CD14-positive monocyte (primary cell): ENCODE measurements at regions not wholly inside any gene's neighbourhood (a gene's known extent, or its start where the extent isn't known, plus 50 kb on each side); places are given as distances from the start of the nearest gene placed in this dataset.

Experiments
- DNase-seq, 3 donors: peaks; one replicate each; pipeline ENCODE4 v3.0.0-alpha.2; 2011 to 2022
- H2AFZ ChIP-seq: 2 replicates; pipeline ENCODE4 v1.6.0; 2012; ENCODE audit warnings: mild to moderate bottlenecking, low read depth, low read length, inconsistent platforms; ENCODE audit not compliant: insufficient read depth, poor library complexity, severe bottlenecking
- H3K27ac ChIP-seq, 2 donors: 1 replicate in 1 of 2; 2 replicates in 1 of 2; pipeline ENCODE4 v1.5.1; 2012 to 2013; ENCODE audit warnings: low read length in 2 of 2, control low read depth in 1 of 2, inconsistent platforms in 1 of 2, low read depth in 1 of 2, mild to moderate bottlenecking in 1 of 2
- H3K27me3 ChIP-seq, 2 donors: one replicate each; pipeline versions ENCODE4 v1.6.0 to v1.6.1; 2011 to 2013; ENCODE audit warnings: low read length in 2 of 2; ENCODE audit not compliant: control insufficient read depth in 2 of 2, insufficient read depth in 2 of 2
- H3K36me3 ChIP-seq, 2 donors: replicated peaks in 1 of 2; 1 replicate in 1 of 2; 2 replicates in 1 of 2; pipeline versions ENCODE4 v1.5.1 to v1.6.1; 2012 to 2013; ENCODE audit warnings: low read length in 2 of 2, control low read depth in 1 of 2, inconsistent platforms in 1 of 2, mild to moderate bottlenecking in 1 of 2; ENCODE audit not compliant: insufficient read depth in 2 of 2, control insufficient read depth in 1 of 2
- H3K4me1 ChIP-seq, 2 donors: 1 replicate in 1 of 2; 2 replicates in 1 of 2; pipeline versions ENCODE4 v1.5.1 to v1.6.1; 2012 to 2013; ENCODE audit warnings: low read length in 2 of 2, control low read depth in 1 of 2, inconsistent platforms in 1 of 2, mild to moderate bottlenecking in 1 of 2, moderate library complexity in 1 of 2; ENCODE audit not compliant: insufficient read depth in 2 of 2, control insufficient read depth in 1 of 2
- H3K4me2 ChIP-seq: replicated peaks from 2 replicates; pipeline ENCODE3; 2012; ENCODE audit warnings: low read length, moderate library complexity, mild to moderate bottlenecking; ENCODE audit not compliant: poor library complexity, severe bottlenecking; ENCODE audit errors: extremely low read depth
- H3K4me3 ChIP-seq, 3 experiments: fragments of 200-600 bp in 1 of 3; sonication (generic) in 1 of 3; replicated peaks in 1 of 3; 1 replicate in 2 of 3; 2 replicates in 1 of 3; pipeline ENCODE4 v1.5.1; 2011 to 2013; ENCODE audit warnings: low read length in 3 of 3, mild to moderate bottlenecking in 3 of 3, control low read depth in 2 of 3, low read depth in 2 of 3, inconsistent platforms in 1 of 3, moderate library complexity in 1 of 3
- H3K79me2 ChIP-seq: 2 replicates; pipeline ENCODE4 v1.6.0; 2012; ENCODE audit warnings: mild to moderate bottlenecking, control low read depth, inconsistent platforms, low read length, moderate library complexity; ENCODE audit not compliant: insufficient read depth
- H3K9ac ChIP-seq: 2 replicates; pipeline ENCODE4 v1.6.0; 2017; ENCODE audit warnings: low read length, mild to moderate bottlenecking; ENCODE audit not compliant: insufficient read depth, poor library complexity, severe bottlenecking
- H3K9me3 ChIP-seq, 2 donors: replicated peaks in 1 of 2; 1 replicate in 1 of 2; 2 replicates in 1 of 2; pipeline versions ENCODE4 v1.5.1 to v1.6.1; 2012 to 2013; ENCODE audit warnings: low read length in 2 of 2, control low read depth in 1 of 2; ENCODE audit not compliant: control insufficient read depth in 1 of 2, insufficient read depth in 1 of 2
- H4K20me1 ChIP-seq: 2 replicates; pipeline ENCODE4 v1.6.0; 2012; ENCODE audit warnings: mild to moderate bottlenecking, low read length, control low read depth, moderate library complexity; ENCODE audit not compliant: insufficient read depth
- H3K27ac Mint-ChIP-seq, 7 donors: one replicate each; pipeline ENCODE4 v1.8.0; 2020; ENCODE audit warnings: mild to moderate bottlenecking in 7 of 7, mixed read lengths in 7 of 7, moderate library complexity in 6 of 7, inconsistent platforms in 2 of 7
- H3K27me3 Mint-ChIP-seq, 3 donors: one replicate each; pipeline ENCODE4 v1.8.0; 2021 to 2022; ENCODE audit warnings: low read depth in 3 of 3, mild to moderate bottlenecking in 3 of 3, mixed read lengths in 3 of 3, moderate library complexity in 3 of 3, inconsistent platforms in 1 of 3
- H3K36me3 Mint-ChIP-seq, 2 donors: one replicate each; pipeline ENCODE4 v1.8.0; 2020; ENCODE audit warnings: mixed read lengths in 2 of 2, inconsistent platforms in 1 of 2, mild to moderate bottlenecking in 1 of 2
- H3K4me1 Mint-ChIP-seq: one replicate; pipeline ENCODE4 v1.8.0; 2020; ENCODE audit warnings: mild to moderate bottlenecking, mixed read lengths
- H3K4me3 Mint-ChIP-seq, 2 donors: one replicate each; pipeline ENCODE4 v1.8.0; 2020; ENCODE audit warnings: mild to moderate bottlenecking in 2 of 2, mixed read lengths in 2 of 2, moderate library complexity in 1 of 2
- H3K9me3 Mint-ChIP-seq, 7 donors: one replicate each; pipeline ENCODE4 v1.8.0; 2020 to 2022; ENCODE audit warnings: mixed read lengths in 7 of 7, mild to moderate bottlenecking in 6 of 7, moderate library complexity in 6 of 7, inconsistent platforms in 2 of 7
- CTCF ChIP-seq: fragments of 200-600 bp; IDR thresholded peaks from one replicate; pipeline ENCODE4 v1.8.0; 2022; ENCODE audit warnings: antibody characterized with exemption, mild to moderate bottlenecking
- WGBS: methylation state at CpG from one replicate; pipeline ENCODE4 v1.1.5; 2013; ENCODE audit warnings: missing lambda C conversion rate; ENCODE audit not compliant: insufficient coverage; 5-methylcytosine and 5-hydroxymethylcytosine counted together
- intact Hi-C, 2 donors: fragments of 100-400 bp; cut with micrococcal nuclease; formaldehyde crosslinking; loops; one replicate each; pipeline versions ENCODE4 v1.15.0 to v1.15.1; 2023

- DNase-seq, result no peak
- H3K36me3 ChIP-seq, result no peaks in the 10 kb centered on the region
- Mint-ChIP-seq H3K36me3 (no peaks in the 10 kb centered on the region), H3K4me3 (no peak overlapping the region), H3K27me3 (no peaks in the 10 kb centered on the region), H3K9me3 (peaks cover 0 to 2% (median 0%) of the 10 kb centered on the region in 7 donors), H3K4me1 (no peaks in the 10 kb centered on the region), H3K27ac (no peak overlapping the region)
- WGBS, result 80% methylated on average over 1 of the region's 3 CpGs
- H3K9me3 ChIP-seq, result no peaks in the 10 kb centered on the region
- intact Hi-C loops, result no loop called here
- no peaks in the 10 kb centered on the region for H3K79me2 ChIP-seq
- H4K20me1 ChIP-seq, result no peaks in the 10 kb centered on the region
- TF ChIP-seq CTCF, result no peak
- H3K9ac ChIP-seq, result no peak overlapping the region
- no peaks in the 10 kb centered on the region for H3K27me3 ChIP-seq
- H3K4me3 ChIP-seq, result no peak overlapping the region
- H3K4me1 ChIP-seq, result no peaks in the 10 kb centered on the region
- no peak overlapping the region for H3K27ac ChIP-seq
- H2AFZ ChIP-seq, result no peak overlapping the region
- no peak overlapping the region for H3K4me2 ChIP-seq
Observed at GRCh38 chr18:41347057-41347456, 608.0 kb upstream of the PIK3C3 start.

GRCh38 chr18:41343808-41344207 lies 611.2 kb upstream of the PIK3C3 start:
- 100% methylated on average over 3 of the region's 4 CpGs for WGBS
- intact Hi-C loops, result no loop called here

More at GRCh38 chr18:41343808-41344207, 611.2 kb upstream of the PIK3C3 start:
- TF ChIP-seq CTCF, result no peak
- Mint-ChIP-seq H3K4me3 (no peak overlapping the region), H3K36me3 (no peaks in the 10 kb centered on the region), H3K27ac (no peak overlapping the region), H3K4me1 (no peaks in the 10 kb centered on the region), H3K9me3 (peaks cover 0 to 5% (median 0%) of the 10 kb centered on the region in 7 donors), H3K27me3 (no peaks in the 10 kb centered on the region)
- DNase-seq, result no peak
- no peaks in the 10 kb centered on the region for H3K79me2 ChIP-seq
- H3K4me2 ChIP-seq, result no peak overlapping the region
- no peaks in the 10 kb centered on the region for H3K9me3 ChIP-seq
- no peak overlapping the region for H3K4me3 ChIP-seq
- no peaks in the 10 kb centered on the region for H4K20me1 ChIP-seq
- no peaks in the 10 kb centered on the region for H3K36me3 ChIP-seq
- H2AFZ ChIP-seq, result no peak overlapping the region
- no peaks in the 10 kb centered on the region for H3K4me1 ChIP-seq
- no peak overlapping the region for H3K9ac ChIP-seq
- H3K27ac ChIP-seq, result no peak overlapping the region
- no peaks in the 10 kb centered on the region for H3K27me3 ChIP-seq
